HG02884 (cell line): ENCODE measurements at regions not wholly inside any gene's neighbourhood (a gene's known extent, or its start where the extent isn't known, plus 50 kb on each side); places are given as distances from the start of the nearest gene placed in this dataset.

Experiments
- ATAC-seq: cut with Tn5 transposase; IDR thresholded peaks from one replicate; pipeline ENCODE4 v1.9.1; 2021; ENCODE audit warnings: mild to moderate bottlenecking, moderate library complexity; ENCODE audit not compliant: unreplicated experiment

DNA sequence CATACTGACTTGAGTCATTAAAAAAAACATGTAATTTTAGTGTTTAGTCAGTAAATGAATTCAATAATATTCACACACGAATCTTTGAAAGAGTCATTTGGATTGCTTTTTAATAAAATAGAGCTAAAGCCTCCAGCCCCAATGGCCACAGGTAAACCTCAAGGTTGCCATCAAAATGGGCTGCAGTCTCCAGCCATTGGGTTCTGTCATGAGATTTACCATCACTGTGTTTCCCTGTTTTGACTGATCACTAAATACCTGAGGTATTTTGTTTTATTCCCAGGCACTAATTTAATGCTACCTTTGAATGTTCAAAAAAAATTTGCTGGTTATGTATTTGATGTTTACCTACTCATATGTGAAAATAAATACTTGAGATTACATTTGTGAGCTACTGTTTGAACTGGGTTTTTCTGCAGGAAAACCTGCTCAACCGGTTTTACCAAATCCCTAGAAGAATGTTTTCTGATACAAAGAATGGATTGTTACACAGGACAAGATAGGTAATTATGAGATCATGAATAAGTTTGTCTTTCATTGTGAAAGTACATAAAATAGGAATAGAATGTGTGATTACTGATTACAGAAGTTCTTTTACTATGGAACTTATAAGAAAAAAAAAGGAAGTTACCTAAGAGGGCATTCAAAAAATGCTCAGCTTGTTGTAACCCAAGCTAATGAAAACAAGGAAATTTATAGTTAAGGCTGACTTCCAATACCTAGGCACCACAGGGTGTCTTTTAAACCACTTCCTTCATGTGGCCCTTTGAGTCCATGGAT, 391.3 kb downstream of the EFNB2 start:
- no peak for ATAC-seq

DNA sequence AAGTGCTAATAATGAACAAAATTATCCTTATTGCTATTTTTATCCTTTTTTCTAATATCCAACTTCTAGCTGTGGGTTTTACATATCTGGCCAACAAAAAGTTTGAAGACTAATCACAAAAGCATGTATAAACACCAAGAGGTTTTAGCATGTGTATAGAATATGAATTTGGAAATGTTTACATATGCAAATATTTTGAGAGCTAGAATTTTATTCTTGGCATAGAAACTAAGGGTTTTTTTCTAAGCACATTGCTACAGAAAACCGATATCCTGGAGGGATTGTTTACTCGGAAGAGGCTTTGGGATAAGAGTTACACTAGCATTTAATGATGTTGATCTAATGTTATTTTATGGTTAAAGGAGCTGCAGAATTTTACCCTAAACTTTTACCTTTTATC, 392.1 kb downstream of the EFNB2 start:
- no peak for ATAC-seq

DNA sequence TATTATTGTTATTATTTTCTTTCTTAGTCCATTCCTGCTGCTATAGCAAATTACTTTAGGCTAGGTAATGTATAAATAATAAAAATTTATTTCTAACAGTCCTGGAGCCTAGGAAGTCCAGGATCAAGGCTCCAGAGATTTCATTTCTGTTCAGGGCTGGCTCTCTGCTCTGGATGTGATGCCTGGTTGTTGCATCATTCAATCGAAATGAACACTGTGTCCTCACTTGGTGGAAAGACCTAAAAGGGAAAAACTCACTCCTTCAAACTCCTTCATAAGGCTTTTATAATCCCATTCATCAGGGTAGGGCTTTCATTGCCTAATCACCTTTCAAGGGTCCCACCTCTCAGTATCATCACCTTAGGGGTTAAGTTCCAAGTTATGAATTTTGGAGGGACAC, 395.0 kb downstream of the EFNB2 start:
- no peak for ATAC-seq

DNA sequence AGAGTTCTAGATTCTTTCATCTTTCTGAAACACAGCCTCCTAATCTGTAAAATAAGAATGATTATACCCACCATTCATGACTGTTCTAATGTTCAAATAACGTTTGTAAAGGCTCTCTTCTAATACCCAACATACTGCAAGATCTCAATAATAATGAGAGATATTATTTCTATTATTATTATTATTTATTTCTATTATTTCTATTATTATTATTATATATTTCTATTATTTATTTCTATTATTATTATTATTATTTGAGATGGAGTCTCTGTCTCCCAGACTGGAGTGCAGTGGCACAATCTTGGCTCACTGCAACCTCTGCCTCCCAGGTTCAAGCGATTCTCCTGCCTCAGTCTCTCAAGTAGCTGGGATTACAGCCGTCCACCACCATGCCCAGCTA, 395.5 kb downstream of the EFNB2 start:
- ATAC-seq, result no peak

DNA sequence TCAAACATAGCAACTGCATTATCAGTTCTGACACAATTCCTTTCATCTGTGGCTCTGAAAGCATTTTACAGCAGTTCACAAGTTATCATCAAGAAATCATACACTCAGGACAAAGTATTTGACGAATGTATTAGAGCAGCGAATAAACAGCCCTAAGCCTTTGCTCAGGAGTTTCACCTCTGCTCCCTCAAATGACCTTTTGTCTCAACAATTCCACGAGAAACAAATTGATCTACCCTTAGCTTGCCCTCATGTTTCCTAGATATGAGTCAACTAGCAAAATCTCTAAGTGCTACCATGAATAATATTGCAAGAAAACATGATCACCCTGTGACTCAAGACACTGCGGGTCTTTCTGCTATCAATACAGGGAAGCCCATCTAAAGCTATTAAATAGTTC, 396.1 kb downstream of the EFNB2 start:
- ATAC-seq, result no peak

DNA sequence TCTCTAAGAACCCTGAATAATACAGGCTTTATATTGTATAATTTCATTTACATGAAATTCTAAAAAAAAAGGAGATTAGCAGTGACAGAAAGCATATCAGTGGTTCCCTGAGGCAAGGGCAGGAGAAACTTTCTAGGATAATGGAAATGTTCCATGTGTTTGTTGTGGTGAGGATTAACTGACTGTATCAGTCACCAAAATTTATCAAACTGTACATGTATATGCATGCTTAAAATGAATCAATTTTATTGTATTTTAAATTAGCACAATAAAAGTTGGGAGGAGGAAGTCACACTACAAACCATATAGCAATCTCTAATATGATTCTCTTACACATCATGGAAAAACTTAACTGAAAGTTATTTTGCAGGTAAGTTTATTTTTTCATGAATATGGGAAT, 396.8 kb downstream of the EFNB2 start:
- no peak for ATAC-seq

DNA sequence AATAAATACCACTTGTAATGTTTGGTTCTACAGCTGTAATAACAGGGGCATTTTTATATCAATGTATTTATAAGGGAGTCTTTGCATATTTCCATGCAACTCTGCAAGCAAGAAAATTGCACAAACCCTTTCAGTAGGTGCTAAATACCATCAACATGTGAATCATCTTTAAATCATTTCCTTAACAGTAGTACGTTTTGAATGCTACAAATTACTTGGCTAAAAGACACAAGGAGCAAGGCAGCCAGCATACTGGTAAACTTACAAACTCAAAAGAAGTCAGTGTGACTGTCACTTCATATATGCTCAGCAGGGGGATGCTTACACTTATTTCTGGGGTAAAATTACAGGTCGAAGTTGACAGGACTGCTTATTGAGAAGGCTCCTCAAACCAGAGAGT, 402.4 kb downstream of the EFNB2 start:
- ATAC-seq, result no peak

DNA sequence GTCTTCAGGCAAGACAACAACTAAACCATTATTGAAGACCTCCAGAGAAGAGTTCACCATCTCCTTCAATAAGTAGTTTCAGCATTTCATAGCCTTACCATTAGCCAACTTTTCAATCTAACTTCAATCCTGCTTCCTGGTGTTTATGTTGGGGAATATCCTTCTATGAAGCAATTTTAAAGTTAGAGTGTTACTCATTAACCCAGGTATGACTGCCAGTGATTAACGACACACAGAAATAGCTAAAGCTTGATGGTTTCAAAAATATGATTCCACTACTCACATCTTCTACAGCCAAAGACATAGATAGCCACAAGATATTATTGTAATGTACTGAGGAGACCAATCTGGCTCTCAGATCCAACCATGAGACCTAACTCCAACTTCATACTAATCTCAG, 403.2 kb downstream of the EFNB2 start:
- no peak for ATAC-seq

DNA sequence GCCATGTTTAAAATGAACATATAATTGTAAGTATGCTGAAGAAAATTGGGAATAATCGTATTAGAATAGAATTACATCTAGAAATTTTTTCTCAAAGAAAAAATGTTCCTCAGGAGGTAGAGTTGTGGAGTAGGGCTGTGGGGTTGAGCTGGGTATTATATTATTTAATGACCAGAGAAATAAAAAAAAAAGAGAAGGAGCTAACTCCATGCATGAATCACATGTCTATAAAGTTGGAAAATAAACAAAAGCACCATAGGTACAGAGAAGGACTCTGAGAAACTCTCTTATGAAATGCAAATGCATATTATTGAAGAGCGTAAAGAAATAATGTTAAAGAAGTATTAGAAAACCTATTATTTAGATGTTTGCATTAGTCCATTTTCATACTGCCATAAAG, 405.5 kb downstream of the EFNB2 start:
- no peak for ATAC-seq

DNA sequence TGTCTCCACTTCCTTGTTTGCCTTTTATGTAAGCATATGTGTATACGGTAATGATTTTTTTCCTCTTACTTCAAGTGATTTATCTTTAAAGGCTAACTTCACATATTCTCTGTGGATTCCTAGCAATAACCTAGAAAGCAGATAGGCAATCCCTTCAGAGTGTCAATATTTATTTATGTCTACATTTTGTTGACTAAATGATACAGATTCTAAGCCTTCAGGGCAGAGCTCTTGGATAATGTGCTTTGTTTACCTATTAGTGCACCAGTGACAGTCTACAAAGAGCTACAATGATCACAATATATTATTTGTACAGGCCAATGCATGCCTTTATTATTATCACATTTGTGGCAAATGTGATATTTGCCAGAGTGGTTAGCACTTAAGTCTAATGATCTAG, 406.2 kb downstream of the EFNB2 start:
- ATAC-seq, result no peak

DNA sequence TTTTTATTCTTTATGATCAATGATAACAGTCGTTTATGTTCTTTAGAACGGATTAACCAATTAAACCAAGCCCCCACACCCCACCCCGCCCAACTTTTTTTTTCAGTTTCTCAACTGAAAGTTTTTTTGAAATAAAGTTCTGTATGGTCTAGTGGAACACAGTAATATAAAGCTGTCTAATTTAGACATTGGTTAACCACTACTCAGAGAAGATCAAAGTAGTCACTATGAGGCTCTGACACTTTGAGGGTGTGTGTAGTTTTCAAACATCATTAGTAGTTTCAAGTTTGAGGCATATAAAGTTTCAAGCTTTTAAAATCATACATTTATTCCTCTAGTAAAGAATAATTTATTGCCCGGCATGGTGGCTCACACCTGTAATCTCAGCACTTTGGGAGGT, 413.2 kb downstream of the EFNB2 start:
- no peak for ATAC-seq

DNA sequence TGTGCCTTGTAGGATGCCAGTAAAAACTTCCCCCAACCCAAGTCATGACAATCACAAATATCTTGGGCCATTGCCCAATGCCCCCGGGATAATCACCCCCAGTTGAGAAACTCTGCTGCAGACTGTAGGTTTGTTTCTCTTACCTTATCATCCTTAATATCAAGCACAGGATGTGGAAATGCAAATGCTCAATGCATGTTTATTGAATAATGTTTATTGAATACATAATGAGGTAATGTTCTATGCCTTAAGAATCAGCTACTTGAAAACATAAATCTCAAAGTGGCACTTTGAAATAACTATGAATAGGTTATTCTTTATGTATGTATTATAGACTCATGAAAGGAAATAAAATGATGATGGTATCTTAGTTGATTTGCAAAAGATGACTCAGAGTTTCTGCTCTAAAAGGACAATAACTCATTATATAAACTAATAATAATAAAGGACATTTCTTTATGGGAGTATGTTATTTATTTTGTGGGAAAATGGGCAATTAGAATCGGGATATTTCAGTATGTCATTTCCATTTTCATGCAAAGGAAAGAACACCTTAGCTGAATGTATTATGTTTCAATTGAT, 414.2 kb downstream of the EFNB2 start:
- ATAC-seq, result no peak

DNA sequence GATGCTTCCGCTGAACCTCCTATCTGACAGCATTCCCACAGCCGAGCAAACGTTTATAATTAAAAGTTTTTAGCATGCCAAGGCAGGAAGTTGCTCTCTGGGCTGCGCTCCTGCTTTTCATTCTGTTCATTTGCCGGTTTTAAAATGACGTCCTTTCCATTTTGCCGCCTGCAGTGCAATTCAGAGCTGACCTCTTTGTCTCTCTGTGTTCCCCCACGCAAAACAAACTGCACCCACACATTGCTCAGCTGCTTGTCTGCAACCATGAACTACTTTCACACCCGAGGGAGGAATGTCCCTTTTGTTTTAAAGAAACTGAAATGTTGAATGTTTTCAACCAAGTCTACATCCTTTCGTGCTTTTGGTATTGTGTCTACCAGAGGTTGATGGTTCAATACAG, 416.5 kb downstream of the EFNB2 start:
- no peak for ATAC-seq

DNA sequence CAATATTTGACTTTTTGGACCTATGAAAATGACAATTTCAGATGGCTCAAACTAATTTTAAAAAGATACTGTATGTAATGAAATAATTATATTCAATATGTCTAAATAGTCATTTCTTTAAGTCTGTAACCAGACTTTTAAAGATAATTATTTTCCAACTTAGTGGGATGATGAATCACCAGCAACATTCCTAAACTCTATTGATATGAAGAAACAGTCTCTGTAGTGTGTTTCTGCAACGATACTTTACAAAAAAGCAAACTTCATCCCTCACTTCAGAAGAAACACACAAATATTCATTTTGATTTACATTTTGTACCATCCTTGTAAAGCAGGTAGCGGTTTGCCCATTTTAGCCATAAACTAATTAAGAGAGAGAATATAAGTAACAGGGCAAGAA, 417.4 kb downstream of the EFNB2 start:
- ATAC-seq, result no peak

DNA sequence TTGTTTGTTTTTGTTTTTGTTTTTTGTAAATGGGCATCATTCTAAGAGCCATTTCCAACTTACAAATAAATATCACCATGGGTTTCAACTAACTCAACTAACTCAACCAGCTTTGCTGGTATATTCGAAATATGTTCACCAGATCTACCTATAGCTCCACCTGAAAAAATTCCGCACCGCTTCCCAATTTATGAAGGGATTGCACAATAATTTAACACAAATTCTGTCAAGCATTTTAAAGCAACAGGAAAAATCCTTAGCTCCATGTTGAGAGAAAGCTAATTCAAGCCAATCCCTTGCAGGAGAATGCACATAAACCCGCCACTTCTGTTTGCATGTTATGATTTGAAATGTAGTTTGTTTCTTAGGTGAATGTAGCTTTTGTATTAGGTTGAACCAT, 417.8 kb downstream of the EFNB2 start:
- no peak for ATAC-seq

DNA sequence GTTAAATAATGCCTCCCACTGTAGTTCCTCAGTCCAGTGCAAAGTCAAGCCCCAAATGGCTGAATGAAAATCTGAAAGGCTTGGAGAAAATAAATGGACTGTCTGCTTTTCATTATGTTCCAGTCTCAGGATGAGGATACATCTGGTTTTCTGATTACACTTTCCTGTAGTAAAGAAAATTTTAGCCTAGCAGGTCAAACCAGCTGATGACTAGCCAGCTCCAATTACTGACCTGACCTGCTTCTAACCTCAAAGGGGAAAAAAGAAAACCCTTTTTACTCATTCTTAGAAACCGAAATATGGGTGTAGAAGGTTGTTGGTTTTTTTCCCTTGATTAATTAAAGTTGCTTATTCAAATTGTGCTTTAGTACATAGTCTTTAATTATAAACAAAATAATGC, 418.4 kb downstream of the EFNB2 start:
- no peak for ATAC-seq

DNA sequence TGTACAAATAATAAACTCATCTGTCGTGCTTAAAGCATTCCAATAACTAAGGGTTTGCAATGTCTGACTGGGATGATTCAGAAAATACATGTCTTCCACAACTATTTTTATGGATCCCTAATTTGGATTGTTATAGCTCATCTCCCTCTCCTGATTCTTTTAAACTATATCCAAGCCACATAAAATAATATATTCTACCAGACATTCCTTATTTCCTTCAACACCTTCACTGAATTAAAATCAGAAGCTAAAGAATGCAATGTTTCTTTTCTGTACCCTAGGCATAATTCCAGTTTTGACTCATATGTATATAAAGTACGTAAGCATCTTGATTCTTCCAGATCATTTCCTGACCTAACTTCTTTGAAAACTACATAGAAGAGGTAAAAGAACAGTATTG, 420.4 kb downstream of the EFNB2 start:
- no peak for ATAC-seq

DNA sequence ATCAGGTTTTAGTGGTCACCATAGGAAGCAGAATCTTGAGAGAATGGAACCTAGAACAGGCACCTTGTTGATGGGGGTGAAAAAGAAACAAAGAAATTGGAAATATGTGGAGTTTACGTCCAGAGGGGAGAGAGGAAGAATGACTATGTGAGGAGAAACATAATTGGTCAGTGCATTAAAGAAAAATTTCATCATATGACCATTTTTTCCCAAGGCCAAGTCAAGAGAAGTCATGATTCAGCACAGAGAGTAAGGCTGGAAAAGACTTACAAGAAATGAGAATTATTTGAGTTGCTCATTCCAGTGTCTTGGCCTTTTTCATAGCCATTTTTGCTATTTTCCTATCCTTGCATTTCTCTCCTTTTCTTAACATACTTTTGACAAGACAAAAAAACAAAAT, 421.7 kb downstream of the EFNB2 start:
- ATAC-seq, result no peak

DNA sequence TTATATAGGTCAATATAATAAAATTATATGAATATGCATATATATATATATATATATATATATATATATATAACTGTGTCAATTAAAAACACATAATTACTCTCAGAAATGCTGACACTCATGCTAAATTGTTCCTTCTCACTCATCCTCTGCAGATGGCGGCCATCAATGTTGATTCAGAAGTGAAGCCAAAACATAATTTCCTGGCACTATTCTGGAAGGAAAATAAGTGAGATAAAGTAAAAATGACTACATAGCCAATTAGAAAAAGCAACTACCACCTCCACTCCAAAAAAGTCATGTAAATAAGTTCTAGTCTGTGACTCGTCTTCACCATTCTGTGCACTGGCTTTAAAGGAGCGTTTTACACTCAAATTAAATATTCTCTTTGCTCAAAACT, 423.3 kb downstream of the EFNB2 start:
- no peak for ATAC-seq

DNA sequence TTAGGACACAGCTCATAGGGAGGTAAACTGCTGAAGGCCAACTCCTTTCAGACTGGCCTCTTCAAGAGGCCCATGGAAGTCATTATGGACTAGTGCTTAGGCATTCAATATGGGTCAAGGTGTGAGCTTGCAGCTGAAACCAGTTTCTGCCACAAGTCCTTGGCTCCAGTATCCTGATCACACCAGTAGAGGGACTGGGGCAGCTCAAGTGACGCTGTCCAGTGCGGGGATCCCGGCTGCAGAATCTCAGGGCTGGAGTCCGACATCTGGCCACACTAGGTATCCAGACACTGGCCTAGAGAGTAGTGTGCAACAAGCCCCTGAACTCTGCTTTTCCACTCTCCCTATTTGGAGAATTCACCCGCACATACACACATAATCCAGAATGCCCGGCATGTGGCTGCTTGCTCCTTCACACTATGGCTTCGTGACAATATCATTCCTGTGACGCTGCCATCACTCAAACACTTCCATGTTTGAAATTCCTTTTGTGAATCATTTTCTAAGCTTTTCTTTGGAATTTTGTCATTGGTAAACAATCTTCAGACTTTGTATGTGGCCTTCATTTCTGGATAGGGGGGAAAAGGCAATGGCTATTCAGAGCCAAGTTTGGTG, 425.1 kb downstream of the EFNB2 start:
- ATAC-seq, result no peak

DNA sequence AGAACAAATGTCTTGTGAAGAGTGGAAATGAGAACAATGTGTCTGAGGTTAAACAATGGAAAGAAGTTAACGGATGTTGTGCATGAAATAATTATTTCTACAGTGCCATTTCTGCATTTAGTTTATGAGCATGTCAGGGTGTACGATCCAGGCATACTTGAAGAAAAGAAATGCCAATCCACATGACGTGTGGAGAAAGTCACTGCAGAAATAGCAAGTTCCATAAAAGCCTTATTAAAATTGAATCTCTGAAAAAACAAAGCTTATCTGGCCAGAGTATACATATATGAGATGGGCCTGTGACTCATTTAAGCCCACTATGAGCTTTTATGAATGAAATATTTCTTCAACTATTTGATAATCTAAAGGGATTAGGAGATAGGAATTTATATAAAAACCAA, 426.1 kb downstream of the EFNB2 start:
- no peak for ATAC-seq

DNA sequence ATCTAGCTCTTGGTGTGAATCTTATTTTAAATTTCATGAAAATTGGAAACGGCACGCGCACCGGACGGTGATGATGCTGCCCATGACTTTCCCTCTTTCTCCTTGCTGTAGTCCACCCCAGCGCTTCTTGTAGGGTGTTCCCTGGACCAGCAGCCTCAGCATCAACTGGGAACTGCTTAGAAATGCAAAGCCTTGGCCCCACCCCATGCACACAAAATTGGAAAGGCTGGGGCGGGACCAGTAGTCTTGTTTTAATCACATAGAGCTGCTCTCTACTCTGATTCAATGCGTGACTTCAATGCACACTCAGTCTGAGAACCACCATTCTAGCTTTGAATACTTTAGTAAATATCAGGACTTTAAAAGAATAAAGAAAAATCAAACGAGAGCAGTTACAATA, 427.1 kb downstream of the EFNB2 start:
- ATAC-seq, result no peak

DNA sequence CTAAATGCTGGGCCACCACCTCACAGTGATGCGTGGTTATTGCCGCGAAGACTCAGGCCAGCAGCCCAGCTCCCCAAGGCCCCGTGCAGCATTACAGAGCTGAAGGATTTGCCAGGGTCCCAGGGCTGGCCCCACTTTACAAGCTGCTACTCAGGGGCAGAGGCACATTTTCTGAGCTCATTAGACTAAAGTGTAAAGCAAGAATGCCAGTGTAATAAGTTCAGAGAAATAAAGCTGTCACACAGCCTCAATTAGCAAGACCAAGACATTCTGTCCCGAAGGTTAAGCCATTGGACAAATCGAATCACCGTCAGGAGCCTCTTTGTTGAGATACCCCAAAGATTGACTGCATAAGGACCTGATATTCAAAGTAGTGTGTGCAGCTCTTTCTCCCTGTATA, 428.4 kb downstream of the EFNB2 start:
- ATAC-seq, result no peak
